GM21576 (cell line): ENCODE measurements at regions not wholly inside any gene's neighbourhood (a gene's known extent, or its start where the extent isn't known, plus 50 kb on each side); places are given as distances from the start of the nearest gene placed in this dataset.
"Not testable (repeated sequence)": the region's sequence is repeated elsewhere in the genome, so short reads cannot be mapped to it uniquely, and the experiment has no call there.

Experiments used
- ATAC-seq: cut with Tn5 transposase; IDR thresholded peaks from one replicate; pipeline ENCODE4 v1.9.1; 2021; ENCODE audit warnings: mild to moderate bottlenecking, moderate library complexity; ENCODE audit not compliant: unreplicated experiment

DNA sequence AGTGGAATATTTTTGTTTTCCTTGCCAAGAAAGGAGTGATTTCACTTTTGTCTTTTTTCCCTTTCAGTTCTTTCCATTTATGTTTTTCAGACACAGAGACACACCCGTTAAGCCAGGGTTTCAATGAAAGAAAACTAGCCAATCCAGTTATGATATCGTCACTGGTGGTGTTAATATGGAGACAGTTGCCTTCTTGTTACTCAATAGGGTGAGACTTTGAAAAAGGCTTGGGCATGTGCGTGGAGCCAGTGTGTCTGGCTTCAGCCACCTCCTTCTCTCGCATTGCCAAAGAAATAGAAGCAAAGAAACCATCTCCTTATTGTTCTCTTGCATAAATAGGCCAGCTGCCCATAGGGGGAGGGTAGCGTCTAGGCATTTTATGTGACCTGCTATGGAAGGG is 84.1 kb upstream of the DLX6 start:
- ATAC-seq = no peak

DNA sequence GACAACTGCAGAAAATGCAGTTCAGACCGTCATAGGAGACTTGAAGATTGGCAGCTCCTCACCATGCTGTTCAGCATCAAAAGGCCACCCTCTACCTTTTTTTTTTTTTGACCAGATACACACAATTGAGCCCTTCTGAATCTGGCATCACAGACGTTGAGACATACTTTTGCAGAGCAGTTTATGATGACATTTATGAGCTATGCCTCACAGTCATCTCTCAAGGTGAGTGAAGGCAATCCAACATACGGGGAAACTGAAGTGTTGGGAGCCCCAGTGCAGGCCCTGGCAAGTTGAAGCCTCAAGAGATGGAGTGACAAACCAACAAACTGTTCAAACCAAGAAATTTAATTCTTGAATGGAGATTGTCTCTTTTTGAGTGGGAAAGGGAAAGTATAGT is 83.6 kb upstream of the DLX6 start:
- ATAC-seq = no peak

DNA sequence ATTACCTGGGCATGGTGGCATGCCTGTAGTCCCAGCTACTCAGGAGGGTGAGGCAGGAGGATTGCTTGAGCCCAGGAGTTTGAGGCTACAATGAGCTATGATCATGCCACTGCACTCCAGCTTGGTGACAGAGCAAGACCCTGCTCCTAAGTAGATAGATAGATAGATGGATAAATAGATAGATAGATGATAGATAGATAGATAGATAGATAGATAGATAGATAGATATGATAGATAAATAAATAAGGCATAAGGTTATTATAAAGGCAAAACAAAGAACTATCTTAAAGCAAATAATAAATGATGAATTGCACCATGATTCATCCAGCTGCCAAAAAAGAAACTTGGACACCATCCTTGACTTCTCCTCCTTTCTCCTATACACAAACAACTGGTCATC is 82.0 kb upstream of the DLX6 start:
- not testable (repeated sequence) for ATAC-seq

DNA sequence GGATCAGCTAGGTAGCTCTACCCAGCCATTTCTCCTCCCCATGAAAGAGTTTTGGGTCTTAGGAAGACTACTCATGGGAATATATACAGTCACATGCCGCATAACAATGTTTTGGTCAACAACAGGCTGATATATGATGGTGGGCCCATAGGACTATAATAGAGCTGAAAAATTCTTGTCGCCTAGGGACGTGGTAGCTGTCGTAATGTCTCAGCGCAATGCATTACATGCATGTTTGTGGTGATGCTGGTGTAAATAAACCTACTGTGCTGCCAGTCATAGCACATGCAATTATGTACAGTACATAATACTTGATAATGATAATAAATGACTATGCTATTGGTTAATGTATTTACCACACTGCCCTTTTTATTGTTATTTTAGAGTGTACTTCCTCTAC is 78.2 kb upstream of the DLX6 start:
- no peak for ATAC-seq

DNA sequence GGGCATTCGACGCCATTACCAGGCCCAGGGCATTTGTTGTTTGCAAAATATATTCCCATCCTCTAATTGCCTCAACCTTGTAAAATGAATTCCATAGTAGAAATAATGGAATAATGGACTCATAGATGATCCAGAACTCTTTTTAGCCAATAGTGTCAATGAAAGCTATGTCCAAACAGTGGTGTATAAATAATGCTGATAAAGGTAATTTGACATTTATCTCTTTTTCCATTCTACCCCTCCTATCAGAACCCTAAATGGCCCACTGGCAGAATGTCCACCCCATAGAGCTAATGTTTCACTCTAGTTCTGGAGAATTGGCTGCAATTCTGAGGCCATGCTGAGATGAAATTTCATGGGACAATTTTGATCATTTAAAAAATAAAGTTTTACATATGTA is 76.4 kb upstream of the DLX6 start:
- no peak for ATAC-seq

DNA sequence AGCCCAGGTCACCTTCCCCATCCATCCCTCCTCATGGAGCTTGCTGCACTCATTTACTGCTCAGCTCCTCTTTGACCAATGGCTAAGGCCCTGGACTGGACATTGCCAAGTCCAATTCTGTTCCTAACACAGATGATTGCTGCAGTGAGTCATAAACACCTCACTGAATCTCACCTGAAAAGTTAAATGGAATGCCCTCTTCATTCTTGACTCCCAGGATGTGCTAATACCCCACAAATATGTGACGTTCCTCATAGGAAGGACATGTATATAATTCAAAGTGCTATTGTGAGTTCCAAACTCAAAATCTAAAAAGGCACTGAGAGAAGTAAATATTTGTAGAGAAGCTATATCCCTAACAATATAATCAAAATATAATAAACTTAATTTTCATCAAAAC is 73.5 kb upstream of the DLX6 start:
- no peak for ATAC-seq

DNA sequence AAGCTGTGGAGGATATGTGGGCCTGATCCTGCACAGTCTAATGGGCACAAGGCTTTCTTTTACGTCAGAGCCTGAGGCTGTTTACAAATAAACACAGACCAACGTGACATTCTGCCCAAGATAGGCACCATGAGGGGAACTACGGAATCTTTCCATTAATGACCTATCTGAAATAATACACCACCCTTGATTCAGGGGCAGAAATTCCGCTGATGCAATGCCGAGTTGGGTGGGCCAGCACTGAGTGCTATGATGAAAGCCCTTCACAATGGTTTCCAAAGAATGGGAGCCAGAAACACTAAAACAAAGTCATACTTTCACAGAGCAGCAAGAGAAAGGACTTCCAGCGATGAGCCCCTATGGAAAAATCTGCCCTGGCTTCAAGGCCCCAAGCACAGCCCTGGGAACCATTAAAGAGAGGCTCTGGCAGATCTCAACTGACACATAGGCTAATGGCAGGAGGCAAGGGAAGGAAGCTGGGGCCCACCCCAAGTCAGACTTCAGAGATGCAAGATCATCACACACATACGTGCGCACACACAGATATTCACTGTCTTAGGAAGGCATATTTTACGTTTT is 72.2 kb upstream of the DLX6 start:
- ATAC-seq = no peak

DNA sequence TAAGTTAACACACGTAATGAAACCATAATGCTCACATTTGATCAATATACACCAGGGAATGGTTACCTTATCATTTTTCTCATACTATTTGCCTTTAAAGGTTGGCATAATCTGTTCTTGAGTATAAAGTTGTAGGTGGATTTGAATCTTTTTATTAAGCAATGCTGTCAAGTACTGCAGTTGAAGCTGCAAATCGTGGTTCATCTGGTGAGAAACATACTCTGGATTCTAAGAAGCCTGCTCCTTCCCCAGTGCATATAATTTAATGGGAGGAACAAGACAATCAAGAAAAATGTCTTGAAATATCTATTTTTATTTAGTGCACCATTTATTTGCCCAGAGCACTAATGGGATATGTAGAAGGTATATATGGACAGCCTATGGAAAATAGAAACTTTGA is 68.7 kb upstream of the DLX6 start:
- ATAC-seq = no peak

DNA sequence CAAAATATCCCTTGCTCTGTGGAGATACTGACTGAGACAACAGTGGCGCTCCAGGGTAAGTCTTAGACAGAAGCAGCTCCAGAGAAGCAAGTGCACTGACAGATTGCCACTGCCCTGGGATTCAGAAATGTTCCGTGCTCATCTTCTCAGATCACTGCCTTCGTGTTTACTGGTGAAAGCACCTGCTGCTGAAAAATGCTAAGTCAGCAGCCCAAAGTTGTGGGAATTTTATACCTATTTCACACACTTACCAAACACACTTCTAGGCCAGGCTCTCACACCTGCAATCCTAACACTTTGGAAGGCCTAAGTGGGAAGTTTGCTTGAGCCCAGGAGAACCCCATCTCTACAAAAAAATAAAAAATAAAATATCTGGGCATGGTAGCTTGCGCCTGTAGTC is 63.2 kb upstream of the DLX6 start:
- no peak for ATAC-seq

DNA sequence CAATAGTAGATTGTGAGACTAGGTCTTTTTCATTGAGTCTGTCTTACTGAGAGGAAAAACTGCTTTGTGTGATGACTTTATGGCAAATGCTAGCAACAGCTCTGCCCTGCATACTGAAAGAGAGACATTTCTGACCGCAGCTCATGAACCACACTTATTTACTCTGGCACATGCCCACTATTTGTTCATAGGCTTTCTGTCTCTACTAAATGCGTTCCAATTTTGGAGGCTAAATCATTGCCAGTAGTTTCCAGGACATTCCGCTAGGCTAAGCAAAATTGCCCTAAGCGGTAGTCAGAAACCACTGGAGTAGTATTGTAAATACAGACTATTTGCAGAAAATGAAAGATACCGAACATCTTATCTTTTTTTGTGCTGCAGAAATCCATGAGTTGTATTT is 55.6 kb upstream of the DLX6 start:
- no peak for ATAC-seq

DNA sequence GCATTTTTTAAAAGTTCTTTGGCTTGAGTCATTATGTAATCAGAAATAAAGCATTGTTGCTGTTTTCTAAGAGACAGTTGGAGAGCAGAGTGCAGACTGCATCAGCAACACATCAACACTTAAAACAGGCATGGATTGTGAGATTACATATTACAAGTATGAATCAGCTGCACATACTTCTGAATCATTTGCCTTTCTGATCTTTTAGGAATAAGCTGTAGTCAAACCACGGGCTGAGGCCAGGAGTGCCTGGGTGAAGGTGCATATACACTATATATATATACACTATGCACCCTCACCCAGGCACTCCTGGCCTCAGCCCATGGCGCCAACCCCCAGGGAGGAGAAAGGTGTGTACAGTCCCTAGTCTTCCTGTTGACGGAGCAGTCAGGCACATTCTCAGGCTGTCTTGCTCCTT is 52.4 kb upstream of the DLX6 start:
- ATAC-seq = no peak

DNA sequence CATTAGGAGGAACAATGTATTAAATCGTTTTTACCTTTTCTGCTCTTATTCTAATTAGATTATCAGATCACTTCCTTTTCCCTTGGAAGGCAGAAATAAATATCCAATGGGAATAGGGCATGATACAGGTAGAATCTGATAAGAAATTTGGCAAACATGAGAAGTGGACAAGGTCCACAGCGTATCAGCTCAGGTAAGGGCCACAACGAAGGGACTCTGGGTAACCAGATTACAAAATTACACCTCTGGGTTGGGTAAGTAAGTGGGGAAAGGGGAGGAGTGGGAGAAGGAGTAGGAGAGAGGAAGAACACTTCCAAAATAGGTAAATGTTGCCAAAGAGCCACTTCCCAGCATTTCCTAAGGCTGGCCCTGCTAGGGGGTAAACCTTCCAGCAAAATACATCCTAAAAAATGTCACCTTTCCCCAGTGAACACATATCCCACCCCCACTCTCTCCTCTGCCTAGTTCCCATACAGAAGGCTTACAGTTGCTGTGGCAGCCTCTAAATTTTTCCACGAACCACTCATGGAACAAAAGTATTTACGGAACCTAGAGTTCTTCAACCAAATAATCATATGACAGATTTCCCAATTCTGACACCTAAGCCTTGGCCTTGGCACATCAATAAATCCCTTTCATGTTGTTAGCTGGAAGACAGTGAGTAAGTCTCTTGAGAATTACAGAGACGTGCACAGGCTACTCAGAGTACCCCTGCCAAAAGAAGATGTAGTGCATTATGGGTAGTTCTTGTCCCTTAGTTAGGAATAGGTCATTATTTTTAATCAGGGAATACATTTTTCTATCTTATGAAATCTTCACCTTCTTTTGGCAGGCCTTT is 51.5 kb upstream of the DLX6 start:
- no peak for ATAC-seq
